Panc1 (cell line): ENCODE measurements at regions not wholly inside any gene's neighbourhood (a gene's known extent, or its start where the extent isn't known, plus 50 kb on each side); places are given as distances from the start of the nearest gene placed in this dataset.

Experiments used
- ATAC-seq: fragments of 200-7000 bp; cut with Tn5 transposase; 2 replicates; pipeline ENCODE4 v1.9.1; 2020; ENCODE audit warnings: mild to moderate bottlenecking, moderate library complexity
- BruUV-seq: library from RNA; stranded (reverse); fragments of 400-500 nt; replicated peaks from 2 replicates; lab custom pipeline; 2021; lab: Mats Ljungman, UMichigan
- CTCF ChIA-PET: fragments of 300-600 bp; sonication (Branson Sonifier 250); formaldehyde crosslinking; loops from one replicate; lab custom pipeline; 2022; ENCODE audit warnings: antibody characterized with exemption; lab: Charles Lee
- POLR2A ChIA-PET: fragments of 300-600 bp; sonication (Branson Sonifier 250); formaldehyde crosslinking; loops from one replicate; lab custom pipeline; 2022; ENCODE audit warnings: antibody characterized with exemption; lab: Charles Lee
- DNase-seq: peaks from one replicate; pipeline ENCODE4 v3.0.0-alpha.2; 2010; ENCODE audit warnings: low read depth, low spot score
- H3K27ac ChIP-seq: 2 replicates; pipeline ENCODE4 v1.5.1; 2011; ENCODE audit warnings: mild to moderate bottlenecking, low read length, inconsistent platforms
- H3K27me3 ChIP-seq: fragments of 200-500 bp; sonication (Bioruptor generic); 2 replicates; pipeline ENCODE4 v1.6.0; 2014; ENCODE audit warnings: low read length, inconsistent platforms; ENCODE audit not compliant: control insufficient read depth, insufficient read depth
- H3K36me3 ChIP-seq: fragments of 200-500 bp; sonication (Bioruptor generic); 2 replicates; pipeline ENCODE4 v1.5.1; 2014; ENCODE audit warnings: inconsistent platforms, mild to moderate bottlenecking, low read length, moderate library complexity; ENCODE audit not compliant: control insufficient read depth, insufficient read depth
- H3K4me1 ChIP-seq: 2 replicates; pipeline ENCODE4 v1.5.1; 2011; ENCODE audit warnings: inconsistent platforms, mild to moderate bottlenecking, low read length, moderate library complexity; ENCODE audit not compliant: control insufficient read depth, insufficient read depth
- H3K4me3 ChIP-seq, 2 experiments: 2 replicates each; pipeline ENCODE4 v1.5.1; 2011 to 2012; ENCODE audit warnings: low read depth in 2 of 2, low read length in 2 of 2, mild to moderate bottlenecking in 2 of 2, inconsistent platforms in 1 of 2, moderate library complexity in 1 of 2
- H3K9me3 ChIP-seq: fragments of 200-500 bp; sonication (Bioruptor generic); 2 replicates; pipeline ENCODE4 v1.5.1; 2014; ENCODE audit warnings: low read depth, mild to moderate bottlenecking, inconsistent platforms, low read length, moderate library complexity; ENCODE audit not compliant: control insufficient read depth, insufficient read depth
- POLR2AphosphoS5 ChIP-seq: IDR thresholded peaks from 2 replicates; pipeline ENCODE4 v1.6.1; 2012; ENCODE audit warnings: mild to moderate bottlenecking, low read depth, low read length, moderate library complexity
- SIN3A ChIP-seq: IDR thresholded peaks from 2 replicates; pipeline ENCODE4 v1.6.1; 2012; ENCODE audit warnings: low read depth, mild to moderate bottlenecking, low read length, moderate library complexity, borderline replicate concordance; ENCODE audit not compliant: insufficient read depth
- TCF7L2 ChIP-seq: IDR thresholded peaks from 2 replicates; pipeline ENCODE4 v1.6.1; 2011; ENCODE audit warnings: mild to moderate bottlenecking, low read depth, low read length, inconsistent platforms
- in situ Hi-C: cut with HindIII; loops from 2 replicates; pipeline ENCODE4 v1.10.0; 2016; ENCODE audit warnings: low sequenced_read_pairs, low pct_unique_long_range_greater_than_20kb
- intact Hi-C: fragments of 100-400 bp; cut with micrococcal nuclease; formaldehyde crosslinking; loops from one replicate; pipeline ENCODE4 v1.10.0; 2022; ENCODE audit not compliant: unreplicated experiment
- TF ChIP-seq, protein P1 (sequence below): fragments of 450-650 bp; IDR thresholded peaks from 2 replicates; pipeline ENCODE4 v1.5.1; 2017; ENCODE audit warnings: mild to moderate bottlenecking
- TF ChIP-seq, protein P2 (sequence below), 2 experiments: IDR thresholded peaks; 2 replicates each; pipeline ENCODE4 v1.6.1; 2011 to 2012; ENCODE audit warnings: low read depth in 2 of 2, control low read depth in 1 of 2, low read length in 1 of 2, mild to moderate bottlenecking in 1 of 2, moderate library complexity in 1 of 2; ENCODE audit not compliant: insufficient read depth in 1 of 2

DNA sequence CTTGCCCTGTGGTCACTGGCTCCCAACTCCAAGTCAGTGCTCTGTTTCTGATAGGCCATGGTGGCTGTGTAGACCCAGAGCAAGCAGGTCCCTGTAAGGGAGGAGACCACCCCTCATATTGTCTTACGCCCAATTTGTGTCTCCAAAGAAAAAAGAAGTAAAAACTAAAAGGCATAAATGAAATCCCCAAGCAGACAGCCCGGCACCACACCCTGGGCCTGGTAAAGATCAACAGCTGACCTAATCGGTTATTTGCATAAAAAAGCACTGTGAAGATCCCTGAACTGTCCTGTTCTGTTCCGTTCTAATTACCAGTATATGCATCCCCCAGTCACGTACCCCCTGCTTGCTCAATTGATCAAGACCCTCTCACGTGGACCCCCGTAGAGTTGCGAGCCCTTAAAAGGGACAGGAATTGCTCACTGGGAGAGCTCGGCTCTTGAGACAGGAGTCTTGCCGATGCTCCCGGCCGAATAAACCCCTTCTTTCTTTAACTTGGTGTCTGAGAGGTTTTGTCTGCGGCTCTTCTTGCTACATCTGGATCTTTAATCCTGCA lies 364.1 kb upstream of the HS6ST1 start:
- no TSS peak for BruUV-seq
- Histone ChIP-seq H3K4me1 (no peaks in the 10 kb centered on the region), H3K27ac (no peak overlapping the region), H3K9me3 (no peaks in the 10 kb centered on the region), H3K27me3 (no peaks in the 10 kb centered on the region), H3K4me3 (no peak overlapping the region), H3K36me3 (no peaks in the 10 kb centered on the region)
- no peak for ATAC-seq
- DNase-seq = no peak
- CTCF ChIA-PET = no interaction called here
- TF ChIP-seq SIN3A = no peak
- TF ChIP-seq, protein P1, sequence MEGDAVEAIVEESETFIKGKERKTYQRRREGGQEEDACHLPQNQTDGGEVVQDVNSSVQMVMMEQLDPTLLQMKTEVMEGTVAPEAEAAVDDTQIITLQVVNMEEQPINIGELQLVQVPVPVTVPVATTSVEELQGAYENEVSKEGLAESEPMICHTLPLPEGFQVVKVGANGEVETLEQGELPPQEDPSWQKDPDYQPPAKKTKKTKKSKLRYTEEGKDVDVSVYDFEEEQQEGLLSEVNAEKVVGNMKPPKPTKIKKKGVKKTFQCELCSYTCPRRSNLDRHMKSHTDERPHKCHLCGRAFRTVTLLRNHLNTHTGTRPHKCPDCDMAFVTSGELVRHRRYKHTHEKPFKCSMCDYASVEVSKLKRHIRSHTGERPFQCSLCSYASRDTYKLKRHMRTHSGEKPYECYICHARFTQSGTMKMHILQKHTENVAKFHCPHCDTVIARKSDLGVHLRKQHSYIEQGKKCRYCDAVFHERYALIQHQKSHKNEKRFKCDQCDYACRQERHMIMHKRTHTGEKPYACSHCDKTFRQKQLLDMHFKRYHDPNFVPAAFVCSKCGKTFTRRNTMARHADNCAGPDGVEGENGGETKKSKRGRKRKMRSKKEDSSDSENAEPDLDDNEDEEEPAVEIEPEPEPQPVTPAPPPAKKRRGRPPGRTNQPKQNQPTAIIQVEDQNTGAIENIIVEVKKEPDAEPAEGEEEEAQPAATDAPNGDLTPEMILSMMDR = no peak
- POLR2A ChIA-PET = no interaction called here
- in situ Hi-C loops (no loop called here), intact Hi-C loops (no loop called here)

DNA sequence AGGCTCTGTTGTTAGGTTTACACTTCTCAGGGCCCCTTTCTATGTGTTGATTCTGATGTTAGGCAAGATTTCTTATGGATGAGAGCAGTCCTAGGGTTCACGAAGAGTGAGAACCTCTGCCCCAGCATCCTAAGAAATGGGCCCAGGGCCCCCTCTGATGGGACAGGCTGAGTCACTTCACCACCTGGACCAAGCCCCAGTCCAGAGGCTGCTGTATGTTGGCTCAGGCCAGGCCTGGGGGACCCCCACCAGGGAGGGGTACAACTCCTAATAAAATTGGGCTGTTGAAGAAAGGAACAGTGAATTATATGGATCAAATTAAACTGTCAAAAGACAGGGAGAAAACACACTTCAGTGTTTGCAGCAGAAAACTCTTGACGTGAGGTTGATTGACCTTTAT lies 365.9 kb upstream of the HS6ST1 start:
- TF ChIP-seq, protein P1 = no peak
- TF ChIP-seq TCF7L2 = no peak
- TF ChIP-seq SIN3A = no peak
- TF ChIP-seq, protein P2, sequence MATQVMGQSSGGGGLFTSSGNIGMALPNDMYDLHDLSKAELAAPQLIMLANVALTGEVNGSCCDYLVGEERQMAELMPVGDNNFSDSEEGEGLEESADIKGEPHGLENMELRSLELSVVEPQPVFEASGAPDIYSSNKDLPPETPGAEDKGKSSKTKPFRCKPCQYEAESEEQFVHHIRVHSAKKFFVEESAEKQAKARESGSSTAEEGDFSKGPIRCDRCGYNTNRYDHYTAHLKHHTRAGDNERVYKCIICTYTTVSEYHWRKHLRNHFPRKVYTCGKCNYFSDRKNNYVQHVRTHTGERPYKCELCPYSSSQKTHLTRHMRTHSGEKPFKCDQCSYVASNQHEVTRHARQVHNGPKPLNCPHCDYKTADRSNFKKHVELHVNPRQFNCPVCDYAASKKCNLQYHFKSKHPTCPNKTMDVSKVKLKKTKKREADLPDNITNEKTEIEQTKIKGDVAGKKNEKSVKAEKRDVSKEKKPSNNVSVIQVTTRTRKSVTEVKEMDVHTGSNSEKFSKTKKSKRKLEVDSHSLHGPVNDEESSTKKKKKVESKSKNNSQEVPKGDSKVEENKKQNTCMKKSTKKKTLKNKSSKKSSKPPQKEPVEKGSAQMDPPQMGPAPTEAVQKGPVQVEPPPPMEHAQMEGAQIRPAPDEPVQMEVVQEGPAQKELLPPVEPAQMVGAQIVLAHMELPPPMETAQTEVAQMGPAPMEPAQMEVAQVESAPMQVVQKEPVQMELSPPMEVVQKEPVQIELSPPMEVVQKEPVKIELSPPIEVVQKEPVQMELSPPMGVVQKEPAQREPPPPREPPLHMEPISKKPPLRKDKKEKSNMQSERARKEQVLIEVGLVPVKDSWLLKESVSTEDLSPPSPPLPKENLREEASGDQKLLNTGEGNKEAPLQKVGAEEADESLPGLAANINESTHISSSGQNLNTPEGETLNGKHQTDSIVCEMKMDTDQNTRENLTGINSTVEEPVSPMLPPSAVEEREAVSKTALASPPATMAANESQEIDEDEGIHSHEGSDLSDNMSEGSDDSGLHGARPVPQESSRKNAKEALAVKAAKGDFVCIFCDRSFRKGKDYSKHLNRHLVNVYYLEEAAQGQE (IDR thresholded peaks at IDR 0.05; ENCODE audit: insufficient read depth in 1 of 2, low read depth in 2 of 2, low read length in 1 of 2) = no peak
- no peak for TF ChIP-seq POLR2AphosphoS5
- CTCF ChIA-PET = no interaction called here
- POLR2A ChIA-PET = no interaction called here
- DNase-seq (no peak), ATAC-seq (no peak)
- no peaks in the 10 kb centered on the region for H3K9me3 ChIP-seq
- intact Hi-C loops (no loop called here), in situ Hi-C loops (no loop called here)
- H3K4me3 ChIP-seq = no peak overlapping the region
- no peaks in the 10 kb centered on the region for H3K4me1 ChIP-seq
- no peaks in the 10 kb centered on the region for H3K36me3 ChIP-seq
- no peak overlapping the region for H3K27ac ChIP-seq
- BruUV-seq = no TSS peak
- no peaks in the 10 kb centered on the region for H3K27me3 ChIP-seq
